NB4 (cell line): ENCODE measurements at regions not wholly inside any gene's neighbourhood (a gene's known extent, or its start where the extent isn't known, plus 50 kb on each side); places are given as distances from the start of the nearest gene placed in this dataset.

Experiments
- CTCF ChIP-seq: IDR thresholded peaks from one replicate; pipeline ENCODE4 v1.5.1; 2012; ENCODE audit warnings: low read depth, low read length
- POLR2A ChIP-seq: IDR thresholded peaks from 2 replicates; pipeline ENCODE4 v1.6.1; 2011; ENCODE audit warnings: mild to moderate bottlenecking; ENCODE audit not compliant: insufficient read length; ENCODE audit errors: extremely low read depth

- TF ChIP-seq CTCF: no peak
- TF ChIP-seq POLR2A: no peak
Observed at GRCh38 chrX:135632353-135632752, 81.1 kb upstream of the CT45A1 start.
